ENCODE measurements at regions not wholly inside any gene's neighbourhood (a gene's known extent, or its start where the extent isn't known, plus 50 kb on each side); places are given as distances from the start of the nearest gene placed in this dataset.
"Not testable (repeated sequence)": the region's sequence is repeated elsewhere in the genome, so short reads cannot be mapped to it uniquely, and the experiment has no call there.

DNA sequence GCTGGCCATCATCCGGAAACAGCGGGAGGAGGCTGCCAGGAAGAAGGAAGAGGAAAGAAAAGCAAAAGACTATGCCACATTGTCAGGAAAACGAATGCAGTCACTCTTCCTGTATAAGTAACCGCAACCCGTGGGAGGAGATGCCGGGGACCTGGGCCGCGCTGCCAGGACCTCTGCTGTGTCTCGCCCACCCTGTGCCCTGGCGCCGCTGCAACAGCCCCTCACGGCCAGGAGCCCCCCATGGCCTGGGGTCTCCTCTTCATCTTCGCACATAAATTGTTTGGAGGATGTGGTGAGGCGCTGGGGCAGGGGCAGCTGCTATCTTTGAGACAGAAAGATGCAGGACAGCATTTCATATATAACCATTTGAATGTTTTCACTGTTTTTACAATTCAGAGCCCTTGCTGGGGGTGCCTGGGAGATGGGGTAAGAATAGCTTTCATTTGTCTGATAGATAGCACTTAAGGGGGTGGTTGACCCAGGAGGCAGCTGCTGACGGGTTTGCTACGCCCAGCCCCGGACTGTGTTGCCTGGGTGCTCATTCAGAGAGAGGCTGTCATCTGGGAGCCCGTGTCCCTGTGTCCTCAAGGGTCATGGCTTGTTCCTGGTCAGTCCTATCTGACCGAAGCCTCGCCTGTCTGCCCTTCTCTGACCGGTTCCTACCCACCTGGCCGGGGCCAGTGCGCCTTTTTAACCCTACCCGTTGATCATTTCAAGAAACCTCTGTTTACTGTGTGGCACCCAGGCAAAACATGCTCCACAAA lies 1067.7 kb upstream of the COX7C start:
- DNase-seq: no peak

DNA sequence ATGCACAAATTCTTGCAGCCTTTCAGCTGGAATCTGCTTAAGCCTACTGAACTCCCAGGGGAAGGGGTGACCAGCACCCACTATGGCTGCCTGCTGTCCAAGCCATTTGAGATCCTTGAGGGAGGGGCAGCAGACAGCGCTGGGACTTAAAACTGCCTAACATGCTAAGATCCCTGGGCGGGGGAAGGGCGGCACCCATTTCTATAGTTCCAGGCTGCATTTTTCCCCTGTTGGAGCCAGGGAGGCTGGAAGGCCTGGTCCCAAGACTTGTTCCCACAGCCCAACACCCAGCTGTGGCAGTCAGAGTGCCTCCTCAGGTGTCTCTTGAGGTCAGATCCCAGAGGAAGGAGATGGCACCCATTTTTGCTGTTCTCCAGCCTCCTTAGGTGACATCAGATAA lies 1061.3 kb upstream of the COX7C start:
- DNase-seq: no peak

DNA sequence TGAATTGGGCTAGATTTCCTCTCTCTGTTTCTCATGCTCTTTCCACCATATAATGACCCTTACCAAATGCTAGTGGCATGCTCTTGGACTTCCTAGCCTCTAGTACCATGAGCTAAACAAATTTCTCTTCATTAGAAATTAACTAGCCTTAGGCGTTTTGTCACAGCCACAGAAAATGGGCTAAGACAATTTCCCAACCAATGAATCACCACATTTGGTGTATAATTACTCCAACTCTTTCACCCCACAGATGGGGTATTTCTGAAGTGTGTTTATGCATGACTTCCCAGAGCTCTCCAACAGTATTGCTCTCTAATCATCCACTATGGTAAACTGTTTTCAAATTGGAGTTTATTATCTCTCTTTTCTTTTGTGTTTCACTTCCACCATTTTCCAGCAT lies 1041.1 kb upstream of the COX7C start:
- no peak for DNase-seq

DNA sequence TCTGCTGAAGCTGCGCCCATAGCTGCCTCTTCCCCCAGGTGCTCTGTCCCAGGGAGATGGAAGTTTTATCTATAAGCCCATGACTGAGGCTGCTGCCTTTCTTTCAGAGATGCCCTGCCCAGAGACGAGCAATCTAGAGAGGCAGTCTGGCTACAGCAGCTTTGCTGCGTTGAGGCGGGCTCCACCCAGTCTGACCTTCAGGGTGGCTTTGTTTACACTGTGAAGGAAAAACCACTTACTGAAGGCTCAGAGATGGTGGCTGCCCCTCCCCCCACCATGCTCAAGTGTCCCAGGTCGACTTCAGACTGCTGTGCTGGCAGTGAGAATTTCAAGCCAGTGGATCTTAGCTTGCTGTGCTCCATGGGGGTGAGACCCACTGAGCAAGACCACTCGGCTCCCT lies 1029.9 kb upstream of the COX7C start:
- not testable (repeated sequence) for DNase-seq

DNA sequence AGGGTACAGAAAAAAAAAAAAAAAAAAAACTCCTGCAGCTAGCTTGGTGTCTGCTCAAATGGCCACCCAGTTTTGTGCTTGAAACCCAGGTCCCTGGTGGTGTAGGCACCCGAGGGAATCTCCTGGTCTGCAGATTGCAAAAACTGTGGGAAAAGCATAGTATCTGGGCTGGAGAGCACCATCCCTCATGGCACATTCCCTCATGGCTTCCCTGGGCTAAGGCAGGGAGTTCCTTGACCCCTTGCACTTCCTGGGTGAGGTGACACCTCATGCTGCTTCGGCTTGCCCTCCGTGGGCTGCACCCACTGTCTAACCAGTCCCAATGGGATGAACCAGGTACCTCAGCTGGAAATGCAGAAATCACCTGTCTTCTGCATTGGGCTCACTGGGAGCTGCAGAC lies 1029.5 kb upstream of the COX7C start:
- DNase-seq: not testable (repeated sequence)

DNA sequence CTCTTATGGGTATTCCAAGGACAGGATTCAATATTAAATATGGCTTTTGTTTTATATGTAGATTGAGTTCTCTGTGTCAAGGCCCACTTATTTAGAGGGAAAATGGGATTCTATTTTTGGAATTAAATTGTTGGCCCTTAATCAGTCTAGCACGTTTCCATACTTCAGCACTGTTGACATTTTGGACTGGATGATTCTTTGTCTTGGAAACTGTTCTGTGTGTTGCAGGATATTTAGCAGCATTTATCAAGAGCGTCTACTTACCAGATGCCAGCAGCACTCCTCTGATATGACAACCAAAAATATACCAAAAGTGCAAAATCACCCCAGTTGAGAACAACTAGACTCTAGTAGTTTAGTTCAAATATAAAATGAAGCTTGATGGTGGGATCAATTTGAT lies 1027.0 kb upstream of the COX7C start:
- no peak for DNase-seq

DNA sequence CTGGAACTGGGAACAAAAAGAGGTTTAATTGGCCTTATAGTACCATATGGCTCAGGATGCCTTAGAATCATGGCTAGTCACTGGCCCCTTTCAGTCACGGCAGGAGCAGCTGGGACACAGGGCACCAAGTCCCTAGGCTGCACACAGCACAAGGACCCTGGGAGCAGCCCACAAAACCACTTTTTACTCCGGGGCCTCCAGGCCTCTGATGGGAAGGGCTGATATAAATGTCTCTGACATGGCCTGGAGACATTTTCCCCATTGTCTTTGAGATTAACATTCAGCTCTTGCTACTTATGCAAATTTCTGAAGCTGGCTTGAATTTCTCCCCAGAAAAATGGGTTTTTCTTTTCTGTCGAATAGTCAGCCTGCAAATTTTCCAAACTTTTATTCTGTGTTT lies 1026.4 kb upstream of the COX7C start:
- DNase-seq: no peak

DNA sequence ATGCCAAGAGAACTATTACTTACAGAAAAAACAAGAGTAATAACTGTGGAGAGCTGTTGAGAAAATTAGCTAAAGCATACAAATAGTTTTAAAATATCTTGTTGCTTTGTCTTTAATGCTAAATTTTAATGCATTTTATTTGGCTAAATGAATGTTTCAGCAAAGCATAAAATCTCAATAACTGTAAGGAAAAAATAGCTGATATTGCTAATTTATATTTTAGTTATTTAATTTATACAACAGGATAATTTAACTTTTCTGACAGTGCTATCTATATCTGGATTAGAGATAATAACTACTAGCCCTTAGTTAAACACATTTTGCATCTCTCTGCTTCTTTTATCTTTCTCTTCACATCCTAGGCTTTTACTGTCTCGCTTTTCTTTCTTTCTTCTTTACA lies 1014.9 kb upstream of the COX7C start:
- DNase-seq: no peak

DNA sequence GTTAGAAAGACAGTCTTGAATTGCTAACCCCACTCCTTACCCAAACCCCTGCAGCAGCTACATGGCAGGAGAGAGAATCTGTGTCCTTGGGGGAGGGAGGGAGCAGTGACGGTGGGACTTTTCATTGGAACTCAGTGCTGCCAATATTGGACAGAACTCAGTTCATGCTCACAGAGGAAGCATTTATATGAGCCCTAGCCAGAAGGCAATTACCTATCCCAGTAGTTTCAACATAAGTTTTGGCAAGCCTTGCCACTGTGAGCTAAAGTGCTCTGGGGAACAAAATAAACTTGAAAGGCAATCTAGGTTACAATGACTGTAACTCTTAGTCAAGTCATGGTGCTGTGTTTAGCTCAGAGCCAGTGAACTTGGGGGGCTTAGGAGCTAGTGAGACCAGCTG lies 1013.4 kb upstream of the COX7C start:
- DNase-seq: no peak

DNA sequence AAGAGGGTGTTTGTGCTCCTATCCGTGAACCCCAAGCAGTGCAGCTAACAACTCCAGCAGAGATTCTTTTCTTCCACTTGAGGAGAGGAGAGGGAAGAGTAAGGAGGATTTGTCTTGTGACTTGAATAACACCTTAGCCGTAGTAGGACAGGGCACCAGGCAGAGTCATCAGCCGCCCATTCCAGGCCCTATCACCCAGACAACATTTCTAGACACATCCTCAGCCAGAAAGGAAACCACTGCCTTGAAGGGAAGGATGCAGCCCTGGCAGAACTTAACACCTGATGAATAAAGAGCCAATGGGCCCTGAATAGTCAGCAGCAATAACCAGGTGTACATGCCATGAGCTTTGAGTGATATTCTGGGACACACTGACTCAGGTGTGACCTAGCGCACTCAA lies 1013.0 kb upstream of the COX7C start:
- no peak for DNase-seq

DNA sequence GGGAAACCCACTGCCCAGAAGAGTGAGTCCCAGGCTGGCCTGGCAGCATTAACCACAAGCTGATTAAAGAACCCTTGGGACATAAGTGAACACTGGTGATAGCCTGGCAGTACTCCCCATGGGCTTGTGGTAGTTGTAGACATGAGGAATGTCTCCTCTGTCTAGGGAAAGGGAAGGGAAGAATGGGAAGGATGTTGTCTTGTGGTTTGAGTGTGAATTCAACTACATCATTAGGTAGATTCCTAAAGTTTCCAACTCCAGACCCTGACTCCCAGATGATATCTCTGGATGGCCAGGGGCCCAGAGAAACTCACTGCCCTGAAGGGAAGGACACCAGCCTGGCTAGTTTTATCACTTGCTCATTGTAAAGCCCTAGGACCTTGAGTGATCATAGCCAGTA lies 1012.4 kb upstream of the COX7C start:
- DNase-seq: no peak

DNA sequence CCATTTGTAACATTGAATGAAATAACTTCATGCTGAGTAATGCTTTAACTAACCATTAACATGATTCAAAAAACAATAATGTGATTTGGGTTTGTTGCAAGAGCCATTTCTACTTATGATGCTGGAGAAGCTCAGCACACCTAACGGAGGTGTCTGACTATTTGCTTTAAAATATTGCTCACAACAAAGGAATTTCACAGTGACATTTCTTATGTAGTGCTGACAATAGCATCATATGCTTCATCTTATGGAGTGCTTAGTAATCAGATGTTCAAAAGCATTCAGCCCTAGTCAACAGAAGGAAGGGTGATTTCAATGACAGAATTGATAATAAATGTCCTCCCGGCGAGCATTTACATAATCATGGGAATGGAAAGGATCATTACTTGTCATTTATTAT lies 1003.3 kb upstream of the COX7C start:
- DNase-seq: no peak

DNA sequence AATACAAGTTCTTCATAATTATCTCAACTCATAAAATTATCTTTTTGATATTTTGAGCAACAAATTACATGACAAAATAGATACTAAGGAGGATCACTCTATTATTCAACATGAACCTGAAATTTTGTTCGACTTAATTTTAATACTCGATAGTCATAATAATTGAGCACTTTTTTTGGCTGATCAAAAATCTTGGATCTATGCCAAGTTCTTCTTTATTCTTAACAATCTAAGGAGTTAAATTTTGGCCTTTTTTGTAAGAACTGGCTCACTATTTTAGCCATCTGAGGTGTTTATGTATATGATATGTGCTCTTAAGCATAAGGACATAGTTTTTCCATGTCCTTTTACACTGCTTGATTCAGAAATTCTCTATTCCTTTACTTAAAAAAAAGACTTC lies 996.1 kb upstream of the COX7C start:
- no peak for DNase-seq

DNA sequence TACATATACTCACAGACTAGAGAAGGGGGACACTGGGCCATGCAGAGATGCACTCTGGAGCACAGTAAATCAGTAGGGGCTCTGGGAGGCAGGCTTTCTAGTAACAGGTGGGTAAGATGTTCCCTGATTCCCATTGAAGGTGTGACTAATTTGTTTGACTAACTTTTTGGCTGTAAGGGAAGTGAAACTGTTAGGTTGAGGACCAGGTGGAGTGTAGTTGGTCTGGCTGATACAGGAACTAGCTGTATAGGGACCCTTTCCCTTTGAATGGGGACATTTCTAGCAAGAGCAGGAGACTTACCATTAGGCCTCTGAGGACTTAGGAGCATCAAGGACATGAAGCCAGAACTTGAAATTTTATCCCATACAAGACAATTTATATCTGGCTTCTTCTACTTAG lies 989.6 kb upstream of the COX7C start:
- DNase-seq: no peak

DNA sequence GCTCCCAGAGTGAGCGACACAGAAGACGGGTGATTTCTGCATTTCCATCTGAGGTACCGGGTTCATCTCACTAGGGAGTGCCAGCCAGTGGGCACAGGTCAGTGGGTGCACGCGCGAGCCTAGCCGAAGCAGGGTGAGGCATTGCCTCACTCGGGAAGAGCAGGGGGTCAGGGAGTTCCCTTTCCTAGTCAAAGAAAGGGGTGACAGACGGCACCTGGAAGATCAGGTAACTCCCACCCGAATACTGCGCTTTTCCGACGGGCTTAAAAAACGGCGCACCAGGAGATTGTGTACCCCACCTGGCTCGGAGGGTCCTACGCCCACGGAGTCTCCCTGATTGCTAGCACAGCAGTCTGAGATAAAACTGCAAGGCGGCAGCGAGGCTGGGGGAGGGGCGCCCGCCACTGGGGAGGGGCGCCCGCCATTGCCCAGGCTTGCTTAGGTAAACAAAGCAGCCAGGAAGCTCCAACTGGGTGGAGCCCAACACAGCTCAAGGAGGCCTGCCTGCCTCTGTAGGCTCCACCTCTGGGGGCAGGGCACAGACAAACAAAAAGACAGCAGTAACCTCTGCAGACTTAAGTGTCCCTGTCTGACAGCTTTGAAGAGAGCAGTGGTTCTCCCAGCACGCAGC lies 979.1 kb upstream of the COX7C start:
- DNase-seq: not testable (repeated sequence)

DNA sequence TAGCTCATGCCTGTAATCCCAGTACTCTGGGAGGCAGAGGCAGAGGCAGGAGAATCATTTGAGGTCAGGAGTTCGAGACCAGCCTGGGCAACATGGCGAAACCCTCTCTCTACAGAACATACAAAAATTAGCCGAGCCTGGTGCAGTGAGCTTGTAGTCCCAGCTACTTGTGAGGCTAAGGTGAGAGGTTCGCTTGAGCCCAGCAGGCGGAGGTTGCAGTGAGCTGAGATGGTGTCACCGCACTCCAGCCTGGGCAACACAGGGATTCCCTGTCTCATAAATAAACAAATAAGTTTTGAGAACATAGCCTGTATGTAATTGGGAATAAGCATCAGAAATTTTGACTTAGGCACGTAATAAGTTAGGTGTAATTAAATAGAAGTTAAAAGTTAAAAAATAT lies 971.7 kb upstream of the COX7C start:
- no peak for DNase-seq

DNA sequence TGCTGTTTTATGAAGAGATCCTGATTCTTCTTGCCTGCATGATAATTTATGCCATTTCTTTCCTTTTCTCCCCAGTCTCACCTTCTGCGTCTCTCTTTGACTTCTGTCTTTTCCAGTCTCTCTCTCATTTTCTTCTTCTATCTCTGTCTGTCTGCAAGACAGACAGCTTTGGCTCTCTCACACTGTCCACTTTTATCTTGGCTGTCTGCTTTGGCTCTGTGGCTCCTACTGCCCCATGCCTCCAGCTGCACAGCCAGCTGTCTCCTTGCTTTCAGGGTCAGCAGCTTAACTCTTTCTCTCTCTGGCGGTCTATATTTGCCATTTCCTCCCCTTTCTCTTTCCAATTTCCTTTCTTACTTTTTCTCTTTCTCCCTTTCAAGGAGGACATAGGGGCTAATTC lies 971.1 kb upstream of the COX7C start:
- DNase-seq: no peak

DNA sequence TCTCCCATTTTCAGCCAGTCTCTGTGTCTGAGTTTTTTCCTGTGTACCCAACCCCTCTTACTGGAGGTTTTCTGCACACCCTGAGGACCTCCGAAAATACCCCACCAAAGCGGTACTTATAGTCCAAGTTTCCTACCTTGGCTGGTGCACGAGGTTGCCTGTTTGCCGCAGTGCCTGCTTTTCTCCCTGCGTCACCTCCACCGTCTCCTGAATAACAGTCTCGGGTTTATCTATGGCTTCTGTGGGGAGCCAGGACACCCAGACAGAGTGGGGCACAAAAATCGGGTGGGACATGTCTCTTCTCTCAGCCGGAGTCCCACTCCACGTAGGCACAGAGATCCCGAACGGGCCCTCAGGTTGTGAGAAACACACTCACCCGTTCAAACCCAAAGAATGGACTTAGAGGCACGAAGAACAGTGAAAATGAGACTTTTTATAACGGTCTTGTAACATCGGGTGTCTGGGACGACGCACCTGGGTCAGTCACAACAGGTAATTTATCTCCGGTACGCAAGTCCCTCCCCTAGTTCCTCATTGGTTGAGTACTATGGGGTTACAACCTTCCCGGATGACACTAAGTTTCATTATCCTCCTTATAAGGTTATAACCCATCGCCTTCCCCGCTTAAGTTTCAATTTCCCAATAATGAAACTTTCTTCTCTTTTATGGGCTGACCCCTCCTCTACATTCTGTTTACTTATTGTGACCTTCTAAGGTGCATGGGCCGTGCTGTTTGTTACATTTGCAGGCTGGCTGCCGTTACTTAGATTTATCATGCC lies 970.2 kb upstream of the COX7C start:
- DNase-seq: no peak

DNA sequence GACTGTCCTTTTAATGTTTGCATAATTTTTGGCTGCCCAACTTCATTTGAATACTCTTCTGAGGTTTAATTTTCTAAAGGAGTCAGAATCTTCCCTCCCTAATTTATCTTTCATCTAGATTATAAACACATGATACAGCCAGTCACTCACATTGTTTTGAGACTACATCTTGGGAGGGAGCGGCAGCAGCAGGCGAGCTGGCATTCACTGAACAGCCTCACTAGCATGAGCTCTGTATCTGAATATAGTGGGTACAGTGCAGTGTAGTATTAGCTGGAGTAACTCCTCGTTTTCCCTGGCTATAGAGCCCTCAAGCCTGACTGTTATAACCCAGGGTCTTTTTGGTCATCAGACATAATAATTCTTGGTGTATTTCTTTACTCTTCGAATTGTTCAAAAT lies 969.2 kb upstream of the COX7C start:
- no peak for DNase-seq

DNA sequence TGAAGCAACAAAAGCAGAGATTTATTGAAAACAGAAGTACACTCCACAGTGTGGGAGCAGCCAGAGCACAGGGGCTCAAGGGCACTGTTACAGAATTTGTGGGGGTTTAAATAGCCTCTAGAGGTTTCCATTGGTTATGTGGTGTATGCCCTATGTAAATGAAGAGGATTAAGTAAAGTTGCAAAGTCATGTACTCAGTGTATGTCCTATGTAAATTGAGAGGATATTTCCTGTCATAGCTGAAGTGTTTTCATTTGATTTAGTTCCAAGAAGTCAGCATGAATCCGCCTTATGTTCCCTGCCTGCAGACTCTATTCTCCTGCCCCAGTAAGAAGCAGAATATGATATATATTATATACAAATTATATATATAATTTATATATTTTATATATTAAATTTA lies 966.0 kb upstream of the COX7C start:
- no peak for DNase-seq

DNA sequence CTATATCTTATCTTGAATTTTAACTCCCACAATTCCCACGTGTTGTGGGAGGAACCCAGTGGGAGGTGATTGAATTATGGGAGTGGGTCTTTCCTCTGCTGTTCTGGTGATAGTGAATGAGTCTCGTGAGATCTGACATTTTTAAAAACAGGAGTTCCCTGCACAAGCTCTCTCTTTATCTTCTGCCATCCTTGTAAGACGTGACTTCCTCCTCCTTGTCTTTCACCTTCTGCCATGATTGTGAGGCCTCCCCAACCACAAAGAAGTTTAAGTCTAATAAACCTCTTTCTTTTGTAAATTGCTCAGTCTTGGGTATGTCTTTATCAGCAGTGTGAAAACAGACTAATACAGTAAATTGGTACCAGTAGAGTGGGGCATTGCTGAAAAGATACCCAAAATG lies 963.6 kb upstream of the COX7C start:
- not testable (repeated sequence) for DNase-seq

DNA sequence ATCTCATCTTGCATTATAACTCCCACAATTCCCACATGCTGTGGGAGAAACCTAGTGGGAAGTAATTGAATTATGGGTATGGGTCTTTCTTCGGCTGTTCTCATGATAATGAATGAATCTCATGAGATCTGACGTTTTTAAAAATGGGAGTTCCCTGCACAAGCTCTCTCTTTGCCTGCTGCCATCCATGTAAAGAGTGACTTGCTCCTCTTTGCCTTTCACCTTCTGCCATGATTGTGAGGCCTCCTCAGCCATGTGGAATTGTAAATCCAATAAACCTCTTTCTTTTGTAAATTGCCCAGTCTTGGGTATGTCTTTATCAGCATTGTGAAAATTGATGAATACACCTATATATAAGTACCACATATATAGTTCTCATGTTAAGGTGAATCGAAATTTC lies 961.7 kb upstream of the COX7C start:
- no peak for DNase-seq

DNA sequence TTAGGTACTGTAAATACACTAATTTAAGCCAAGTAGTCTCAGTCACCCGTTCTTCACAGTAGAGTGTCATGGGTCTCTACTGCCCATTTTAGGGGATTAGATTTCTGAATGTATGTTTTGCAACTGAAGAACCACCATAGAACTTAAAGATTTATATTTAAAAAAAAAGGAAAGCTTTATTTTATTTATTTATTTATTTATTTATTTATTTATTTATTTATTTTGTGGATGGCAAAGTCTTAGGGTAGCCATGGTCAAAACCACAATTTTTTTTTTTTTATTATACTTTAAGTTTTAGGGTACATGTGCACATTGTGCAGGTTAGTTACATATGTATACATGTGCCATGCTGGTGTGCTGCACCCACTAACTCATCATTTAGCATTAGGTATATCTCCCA lies 960.4 kb upstream of the COX7C start:
- DNase-seq: not testable (repeated sequence)
